Fibroblast of pulmonary artery (primary cell): ENCODE measurements at regions not wholly inside any gene's neighbourhood (a gene's known extent, or its start where the extent isn't known, plus 50 kb on each side); places are given as distances from the start of the nearest gene placed in this dataset.
A peak's percentile ranks its signal among the peaks of the same experiment; 100 is the strongest.

Source experiments
- DNase-seq: peaks from one replicate; pipeline ENCODE4 v3.0.0-alpha.2; 2010; ENCODE audit warnings: low read depth
- H3K4me3 ChIP-seq: replicated peaks from 2 replicates; pipeline ENCODE4 v1.5.1; 2011; ENCODE audit warnings: low read depth, mild to moderate bottlenecking, control low read depth, low read length, moderate library complexity
- CTCF ChIP-seq: IDR thresholded peaks from 2 replicates; pipeline ENCODE4 v1.5.1; 2011; ENCODE audit warnings: mild to moderate bottlenecking, control low read depth, low read length, inconsistent platforms; ENCODE audit errors: missing control alignments

GRCh38 chr6:71463061-71463460 is 174.4 kb downstream of the OGFRL1 start:
- no peak overlapping the region for H3K4me3 ChIP-seq
- peak; percentile 68 for DNase-seq
- no peak for TF ChIP-seq CTCF

GRCh38 chr6:71465096-71465495 is 176.5 kb downstream of the OGFRL1 start:
- H3K4me3 ChIP-seq, result no peak overlapping the region
- no peak for TF ChIP-seq CTCF
- DNase-seq, result no peak

GRCh38 chr6:71466362-71466761 is 177.8 kb downstream of the OGFRL1 start:
- H3K4me3 ChIP-seq, result no peak overlapping the region
- TF ChIP-seq CTCF, result no peak
- peak; percentile 48 for DNase-seq

GRCh38 chr6:71468038-71468437 is 179.4 kb downstream of the OGFRL1 start:
- no peak for TF ChIP-seq CTCF
- no peak overlapping the region for H3K4me3 ChIP-seq
- DNase-seq, result no peak

GRCh38 chr6:71468841-71469700 is 180.5 kb downstream of the OGFRL1 start:
- DNase-seq, result peak; percentile 89
- no peak for TF ChIP-seq CTCF
- H3K4me3 ChIP-seq, result peak overlapping the region; percentile 13

GRCh38 chr6:71471718-71472117 is 183.1 kb downstream of the OGFRL1 start:
- no peak for DNase-seq
- no peak overlapping the region for H3K4me3 ChIP-seq
- TF ChIP-seq CTCF, result no peak

GRCh38 chr6:71473926-71474325 is 185.3 kb downstream of the OGFRL1 start:
- H3K4me3 ChIP-seq, result no peak overlapping the region
- peak; percentile 97 for DNase-seq
- no peak for TF ChIP-seq CTCF
